ENCODE measurements at regions not wholly inside any gene's neighbourhood (a gene's known extent, or its start where the extent isn't known, plus 50 kb on each side); places are given as distances from the start of the nearest gene placed in this dataset.

DNA sequence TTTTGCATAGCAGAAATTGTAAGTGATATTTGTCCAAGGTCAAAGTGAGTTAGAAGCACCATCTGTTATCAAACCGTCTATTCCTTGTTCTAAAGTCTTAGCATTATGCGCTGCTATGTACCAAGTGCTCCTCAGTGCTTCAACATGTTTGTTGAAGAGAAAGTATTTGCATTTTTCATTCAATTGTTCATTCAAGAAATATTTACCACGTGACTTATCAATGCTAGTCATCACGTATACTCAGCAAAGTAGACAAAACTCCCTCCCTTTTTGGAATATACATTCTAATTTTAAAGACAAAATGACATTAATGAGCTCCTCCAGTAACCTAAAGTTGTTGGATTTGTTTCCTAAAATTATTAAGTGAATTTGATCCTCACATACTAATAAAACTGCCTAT, 388.0 kb upstream of the CDH8 start:
- no peak for TF ChIP-seq CTCF (IDR thresholded peaks at IDR 0.05; ENCODE audit: low read length)
- no peak for TF ChIP-seq EZH2 (optimal IDR thresholded peaks at IDR 0.05; ENCODE audit: low read depth, low read length)
- no peak for TF ChIP-seq EZH2phosphoT487 (IDR thresholded peaks at IDR 0.05; ENCODE audit: low read length)
